H1 (cell line): ENCODE measurements at regions not wholly inside any gene's neighbourhood (a gene's known extent, or its start where the extent isn't known, plus 50 kb on each side); places are given as distances from the start of the nearest gene placed in this dataset.

Experiments
- CTCF ChIA-PET: fragments of 300-600 bp; sonication (Branson Sonifier 250); formaldehyde crosslinking; loops from one replicate; lab custom pipeline; 2021; ENCODE audit not compliant: partially characterized antibody; lab: Charles Lee
- POLR2A ChIA-PET: fragments of 300-600 bp; sonication (Branson Sonifier 250); formaldehyde crosslinking; loops from one replicate; lab custom pipeline; 2021; ENCODE audit warnings: inconsistent platforms; ENCODE audit not compliant: partially characterized antibody; lab: Charles Lee
- DNase-seq, 2 experiments: peaks; one replicate each; pipeline versions ENCODE4 v3.0.0 to v3.0.0-alpha.2; 2010 to 2022; ENCODE audit warnings: low spot score in 2 of 2, low read depth in 1 of 2, mixed read lengths in 1 of 2
- FAIRE-seq: peaks from 2 replicates; lab custom pipeline; 2011; peaks lifted over from hg19 to GRCh38; lab: Jason Lieb, UNC
- H2AFZ ChIP-seq: 2 replicates; pipeline ENCODE4 v1.8.1; 2012; ENCODE audit warnings: low read length, inconsistent platforms
- H2AK5ac ChIP-seq: 2 replicates; pipeline ENCODE4 v1.6.1; 2013; ENCODE audit warnings: low read depth, low read length
- H2BK120ac ChIP-seq: replicated peaks from 2 replicates; pipeline ENCODE3; 2013; ENCODE audit warnings: low read depth, low read length, inconsistent platforms
- H2BK12ac ChIP-seq: 2 replicates; pipeline ENCODE4 v1.6.1; 2013; ENCODE audit warnings: low read depth, low read length
- H2BK15ac ChIP-seq: 2 replicates; pipeline ENCODE4 v1.6.1; 2013; ENCODE audit warnings: low read length
- H2BK20ac ChIP-seq: 2 replicates; pipeline ENCODE4 v1.6.1; 2013; ENCODE audit warnings: low read length
- H2BK5ac ChIP-seq: 2 replicates; pipeline ENCODE4 v1.6.1; 2013; ENCODE audit warnings: low read depth, low read length
- H3K14ac ChIP-seq: 2 replicates; pipeline ENCODE4 v1.6.1; 2013; ENCODE audit warnings: inconsistent platforms; ENCODE audit not compliant: insufficient read length
- H3K18ac ChIP-seq: 2 replicates; pipeline ENCODE4 v1.6.1; 2013; ENCODE audit warnings: low read length; ENCODE audit errors: extremely low read depth
- H3K23ac ChIP-seq: 2 replicates; pipeline ENCODE4 v1.6.1; 2013; ENCODE audit warnings: inconsistent platforms; ENCODE audit not compliant: insufficient read length
- H3K23me2 ChIP-seq: 2 replicates; pipeline ENCODE4 v1.6.1; 2013; ENCODE audit warnings: low read depth, low read length
- H3K27ac ChIP-seq: 2 replicates; pipeline ENCODE4 v1.6.1; 2011; ENCODE audit warnings: low read depth, low read length, inconsistent platforms
- H3K27me3 ChIP-seq, 4 experiments: replicated peaks in 1 of 4; 1 replicate in 1 of 4; 2 replicates in 3 of 4; pipeline versions ENCODE4 v1.6.1 to v1.8.1; 2011 to 2013; ENCODE audit warnings: low read length in 3 of 4, mild to moderate bottlenecking in 3 of 4, inconsistent platforms in 2 of 4, mixed read lengths in 2 of 4, moderate library complexity in 1 of 4; ENCODE audit not compliant: control insufficient read depth in 3 of 4, insufficient read depth in 3 of 4; ENCODE audit errors: extremely low read depth in 1 of 4
- H3K36me3 ChIP-seq, 4 experiments: 2 replicates each; pipeline versions ENCODE4 v1.6.1 to v1.8.1; 2011 to 2013; ENCODE audit warnings: mild to moderate bottlenecking in 4 of 4, low read length in 3 of 4, moderate library complexity in 2 of 4, control low read depth in 1 of 4, inconsistent platforms in 1 of 4; ENCODE audit not compliant: insufficient read depth in 4 of 4, control insufficient read depth in 2 of 4
- H3K4ac ChIP-seq: replicated peaks from 2 replicates; pipeline ENCODE3; 2013; ENCODE audit warnings: low read length, low read depth, mixed read lengths, inconsistent platforms; ENCODE audit not compliant: insufficient read length
- H3K4me1 ChIP-seq, 4 experiments: replicated peaks in 1 of 4; 1 replicate in 1 of 4; 2 replicates in 3 of 4; pipeline versions ENCODE4 v1.6.1 to v1.8.1; 2011 to 2013; ENCODE audit warnings: low read length in 3 of 4, inconsistent platforms in 2 of 4, mixed read lengths in 1 of 4; ENCODE audit not compliant: insufficient read depth in 4 of 4, control insufficient read depth in 3 of 4
- H3K4me2 ChIP-seq, 2 experiments: 2 replicates each; pipeline versions ENCODE4 v1.6.1 to v1.8.1; 2011 to 2013; ENCODE audit warnings: low read depth in 2 of 2, low read length in 2 of 2, control low read depth in 1 of 2, inconsistent platforms in 1 of 2, mild to moderate bottlenecking in 1 of 2; ENCODE audit not compliant: insufficient read depth in 1 of 2
- H3K4me3 ChIP-seq, 4 experiments: fragments of 200-600, 300-600 bp in 1 of 4; sonication (generic), shearing (Covaris generic), sonication (Bioruptor Twin) in 1 of 4; 2 replicates each; pipeline versions ENCODE4 v1.5.1 to v1.8.1; 2011 to 2016; ENCODE audit warnings: low read length in 4 of 4, low read depth in 3 of 4, control low read depth in 2 of 4, inconsistent platforms in 2 of 4, mild to moderate bottlenecking in 2 of 4, mixed read lengths in 1 of 4, moderate library complexity in 1 of 4; ENCODE audit not compliant: insufficient read depth in 2 of 4; ENCODE audit errors: extremely low read depth in 1 of 4
- H3K56ac ChIP-seq: replicated peaks from 2 replicates; pipeline ENCODE3; 2013; ENCODE audit warnings: low read depth, mild to moderate bottlenecking, mixed read lengths, low read length, inconsistent platforms; ENCODE audit not compliant: insufficient read length
- H3K79me1 ChIP-seq: 2 replicates; pipeline ENCODE4 v1.6.1; 2013; ENCODE audit warnings: low read depth, low read length, control low read depth
- H3K79me2 ChIP-seq, 2 experiments: 2 replicates each; pipeline versions ENCODE4 v1.6.1 to v1.8.1; 2012 to 2013; ENCODE audit warnings: low read length in 2 of 2, mild to moderate bottlenecking in 2 of 2, inconsistent platforms in 1 of 2; ENCODE audit not compliant: insufficient read depth in 2 of 2, control insufficient read depth in 1 of 2
- H3K9ac ChIP-seq, 4 experiments: replicated peaks in 1 of 4; 1 replicate in 1 of 4; 2 replicates in 3 of 4; pipeline versions ENCODE4 v1.6.1 to v1.8.1; 2011 to 2013; ENCODE audit warnings: low read depth in 3 of 4, low read length in 3 of 4, control low read depth in 2 of 4, mild to moderate bottlenecking in 2 of 4, moderate library complexity in 2 of 4, inconsistent platforms in 1 of 4; ENCODE audit errors: extremely low read depth in 1 of 4
- H3K9me3 ChIP-seq, 2 experiments: 2 replicates each; pipeline versions ENCODE4 v1.6.1 to v1.8.1; 2012 to 2013; ENCODE audit warnings: mild to moderate bottlenecking in 2 of 2, moderate library complexity in 2 of 2, control low read depth in 1 of 2, inconsistent platforms in 1 of 2, low read depth in 1 of 2, low read length in 1 of 2, mixed read lengths in 1 of 2; ENCODE audit not compliant: insufficient read depth in 2 of 2
- H4K20me1 ChIP-seq, 2 experiments: replicated peaks in 1 of 2; 2 replicates each; pipeline versions ENCODE3 to v1.8.1; 2011 to 2013; ENCODE audit warnings: inconsistent platforms in 2 of 2, low read length in 2 of 2, mild to moderate bottlenecking in 1 of 2; ENCODE audit not compliant: insufficient read depth in 2 of 2, control insufficient read depth in 1 of 2
- H4K5ac ChIP-seq: 2 replicates; pipeline ENCODE4 v1.6.1; 2013; ENCODE audit warnings: low read length, low read depth, mixed read lengths, inconsistent platforms; ENCODE audit not compliant: insufficient read length
- H4K8ac ChIP-seq: 2 replicates; pipeline ENCODE4 v1.8.0; 2013; ENCODE audit warnings: mild to moderate bottlenecking, moderate library complexity, low read length, inconsistent platforms; ENCODE audit not compliant: insufficient read depth; ENCODE audit errors: extremely low read depth
- H4K91ac ChIP-seq: replicated peaks from 2 replicates; pipeline ENCODE3; 2013; ENCODE audit warnings: low read length, mixed read lengths, inconsistent platforms; ENCODE audit not compliant: insufficient read length
- CBX8 ChIP-seq: fragments of 300-800, 300-1000 bp; sonication (generic); IDR thresholded peaks from 2 replicates; pipeline ENCODE4 v1.7.1; 2016; ENCODE audit warnings: low read depth, low read length, borderline replicate concordance
- WGBS, 2 experiments: shearing (Covaris generic) in 1 of 2; methylation state at CpG; one replicate each; pipeline versions ENCODE4 v1.1.6 to v1.1.7; 2013 to 2015; ENCODE audit warnings: low lambda C conversion rate in 2 of 2, mixed read lengths in 2 of 2, inconsistent platforms in 1 of 2, low coverage in 1 of 2, missing lambda C conversion rate in 1 of 2; ENCODE audit not compliant: insufficient replicate concordance in 2 of 2, insufficient coverage in 1 of 2, insufficient read length in 1 of 2; ENCODE audit errors: extremely low coverage in 1 of 2, missing lambda C conversion rate in 1 of 2; 5-methylcytosine and 5-hydroxymethylcytosine counted together
- TF ChIP-seq, protein P1 (sequence below): IDR thresholded peaks from 2 replicates; pipeline ENCODE4 v1.6.1; 2012; ENCODE audit warnings: inconsistent platforms

- Histone ChIP-seq H3K18ac (no peak overlapping the region), H3K23ac (no peak overlapping the region), H2BK5ac (no peak overlapping the region), H2BK15ac (no peak overlapping the region), H2BK20ac (no peak overlapping the region), H3K56ac (no peak overlapping the region), H4K5ac (no peak overlapping the region), H3K27ac (no peak overlapping the region), H3K4me2 (no peak overlapping the region), H3K9ac (no peak overlapping the region), H3K79me2 (no peaks in the 10 kb centered on the region), H2BK120ac (no peak overlapping the region), H3K23me2 (no peaks in the 10 kb centered on the region), H2AK5ac (no peak overlapping the region), H4K91ac (no peak overlapping the region), H2BK12ac (no peak overlapping the region), H3K4me3 (no peak overlapping the region), H3K9me3 (no peaks in the 10 kb centered on the region), H3K27me3 (no peaks in the 10 kb centered on the region), H3K4me1 (peaks cover 0 to 4% (median 2%) of the 10 kb centered on the region in 4 experiments; a peak in 3 of 7 replicates), H3K14ac (no peak overlapping the region), H3K36me3 (no peaks in the 10 kb centered on the region), H2AFZ (no peak overlapping the region), H4K8ac (no peak overlapping the region), H3K4ac (no peak overlapping the region), H4K20me1 (no peaks in the 10 kb centered on the region), H3K79me1 (no peaks in the 10 kb centered on the region)
- WGBS, 2 experiments = 89% methylated on average over 3 of the region's 3 CpGs; no CpG with 5 or more reads in 1 of the 2 experiments
- ChIA-PET POLR2A (interaction anchor here (1.3 kb wide), 1 partner anchor 139 kb away, joined by 3 read pairs; no protein-coding TSS in a partner anchor), CTCF (interaction anchor here (0.6 to 1.0 kb wide), 3 partner anchors 10 to 311 kb away, joined by 3 to 6 read pairs (median 3); no protein-coding TSS in a partner anchor)
- TF ChIP-seq, protein P1, sequence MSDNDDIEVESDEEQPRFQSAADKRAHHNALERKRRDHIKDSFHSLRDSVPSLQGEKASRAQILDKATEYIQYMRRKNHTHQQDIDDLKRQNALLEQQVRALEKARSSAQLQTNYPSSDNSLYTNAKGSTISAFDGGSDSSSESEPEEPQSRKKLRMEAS = 0 out of 2 replicates have a peak, but pooled peaks have one; percentile 24
- no peak for TF ChIP-seq CBX8
- no peak for FAIRE-seq
- no peak for DNase-seq
Measured at GRCh38 chr5:167254132-167254531, 1037.3 kb upstream of the WWC1 start.
